ENCODE measurements at regions not wholly inside any gene's neighbourhood (a gene's known extent, or its start where the extent isn't known, plus 50 kb on each side); places are given as distances from the start of the nearest gene placed in this dataset.

GRCh38 chr5:171634511-171634910 lies 151.1 kb upstream of the SMIM23 start:
- Histone ChIP-seq H3K27ac (no peak overlapping the region), H3K4me3 (no peak overlapping the region), H3K4me1 (ENCODE audit: insufficient read depth) (no peaks in the 10 kb centered on the region), H3K36me3 (no peaks in the 10 kb centered on the region), H3K27me3 (no peaks in the 10 kb centered on the region), H3K9me3 (no peaks in the 10 kb centered on the region)
- intact Hi-C loops (cut with DNase I), result no loop called here
- TF ChIP-seq CTCF (IDR thresholded peaks at IDR 0.05), result no peak
- TF ChIP-seq EP300 (IDR thresholded peaks at IDR 0.05), result no peak
- no peak for TF ChIP-seq POLR2A (IDR thresholded peaks at IDR 0.05)
- no peak for DNase-seq

- DNase-seq, result no peak
- Histone ChIP-seq H3K27ac (no peak overlapping the region), H3K36me3 (no peaks in the 10 kb centered on the region), H3K9me3 (no peaks in the 10 kb centered on the region), H3K4me3 (no peak overlapping the region), H3K4me1 (ENCODE audit: insufficient read depth) (no peaks in the 10 kb centered on the region), H3K27me3 (no peaks in the 10 kb centered on the region)
- 68 to 87% (median 76%) methylated on average over 2 of the region's 2 CpGs for WGBS, 3 donors
- TF ChIP-seq CTCF (IDR thresholded peaks at IDR 0.05) (no peak), EP300 (IDR thresholded peaks at IDR 0.05) (no peak), POLR2A (IDR thresholded peaks at IDR 0.05) (no peak)
- intact Hi-C loops (cut with DNase I), result no loop called here
Measured at GRCh38 chr5:171635028-171635427, 150.6 kb upstream of the SMIM23 start.

- H3K9me3 ChIP-seq, result no peaks in the 10 kb centered on the region
- no peaks in the 10 kb centered on the region for H3K27me3 ChIP-seq
- DNase-seq, result no peak
- intact Hi-C loops (cut with DNase I), result no loop called here
- 71 to 81% (median 73%) methylated on average over 8 of the region's 8 CpGs for WGBS, 3 donors
- no peaks in the 10 kb centered on the region for H3K4me1 ChIP-seq (ENCODE audit: insufficient read depth)
- H3K36me3 ChIP-seq, result no peaks in the 10 kb centered on the region
- H3K4me3 ChIP-seq, result no peak overlapping the region
- TF ChIP-seq POLR2A (IDR thresholded peaks at IDR 0.05) (no peak), EP300 (IDR thresholded peaks at IDR 0.05) (no peak), CTCF (IDR thresholded peaks at IDR 0.05) (no peak)
- no peak overlapping the region for H3K27ac ChIP-seq
Measured at GRCh38 chr5:171635561-171636245, 149.9 kb upstream of the SMIM23 start.

GRCh38 chr5:171637811-171638210 lies 147.8 kb upstream of the SMIM23 start:
- Histone ChIP-seq H3K4me1 (ENCODE audit: insufficient read depth) (no peaks in the 10 kb centered on the region), H3K9me3 (no peaks in the 10 kb centered on the region), H3K27ac (no peak overlapping the region), H3K4me3 (no peak overlapping the region), H3K36me3 (no peaks in the 10 kb centered on the region), H3K27me3 (no peaks in the 10 kb centered on the region)
- WGBS, 3 donors, result 69 to 85% (median 69%) methylated on average over 1 of the region's 1 CpG
- intact Hi-C loops (cut with DNase I), result no loop called here
- TF ChIP-seq EP300 (IDR thresholded peaks at IDR 0.05) (no peak), CTCF (IDR thresholded peaks at IDR 0.05) (no peak), POLR2A (IDR thresholded peaks at IDR 0.05) (no peak)
- DNase-seq, result no peak

Data from ovary (tissue), 7 donors.